A549 (cell line): ENCODE measurements at regions not wholly inside any gene's neighbourhood (a gene's known extent, or its start where the extent isn't known, plus 50 kb on each side); places are given as distances from the start of the nearest gene placed in this dataset.

Source experiments
- ATAC-seq, 2 experiments: fragments of 200-7000 bp in 1 of 2; fragments of >200 bp in 1 of 2; cut with Nextera tagmentation in 1 of 2; cut with Tn5 transposase in 1 of 2; 3 replicates each; pipeline versions ENCODE4 v1.8.0 to v1.9.1; 2018 to 2020; ENCODE audit warnings: mild to moderate bottlenecking in 1 of 2, moderate library complexity in 1 of 2
- CTCF ChIA-PET: fragments of 300-600 bp; sonication (Branson Sonifier 250); formaldehyde crosslinking; extraction: SDS; loops from one replicate; lab custom pipeline; 2021; ENCODE audit warnings: antibody characterized with exemption, inconsistent platforms; lab: Yijun Ruan, JAX
- POLR2A ChIA-PET: fragments of 350-600 bp; formaldehyde crosslinking; extraction: SDS; loops from one replicate; lab custom pipeline; 2021; ENCODE audit warnings: antibody characterized with exemption, inconsistent platforms; lab: Yijun Ruan, JAX
- DNase-seq, 2 experiments: peaks; one replicate each; pipeline versions ENCODE4 v3.0.0 to v3.0.0-alpha.2; 2011 to 2016; ENCODE audit warnings: low read depth in 1 of 2, low spot score in 1 of 2
- FAIRE-seq: peaks from 2 replicates; lab custom pipeline; 2011; peaks lifted over from hg19 to GRCh38; lab: Jason Lieb, UNC
- H3K27ac ChIP-seq, 2 experiments: fragments of >200 bp; sonication (Bioruptor Twin); formaldehyde crosslinking; 3 replicates each; pipeline ENCODE4 v1.5.1; 2016 to 2017
- H3K4me1 ChIP-seq: fragments of >200 bp; sonication (Bioruptor Twin); formaldehyde crosslinking; 3 replicates; pipeline ENCODE4 v1.6.1; 2016
- H3K4me2 ChIP-seq: fragments of >200 bp; sonication (Bioruptor Twin); formaldehyde crosslinking; 3 replicates; pipeline ENCODE4 v1.6.1; 2016
- H3K4me3 ChIP-seq: fragments of >200 bp; sonication (Bioruptor Twin); formaldehyde crosslinking; 3 replicates; pipeline ENCODE4 v1.5.1; 2016
- H3K9me3 ChIP-seq: fragments of >200 bp; sonication (Bioruptor Twin); formaldehyde crosslinking; 3 replicates; pipeline ENCODE4 v1.6.1; 2016
- CEBPB ChIP-seq, 2 experiments: fragments of >200 bp in 1 of 2; sonication (Bioruptor Twin) in 1 of 2; formaldehyde crosslinking in 1 of 2; IDR thresholded peaks; 2 replicates each; pipeline ENCODE4 v1.6.1; 2012 to 2016
- CHD2 ChIP-seq: fragments of 150-350 bp; IDR thresholded peaks from 2 replicates; pipeline ENCODE4 v1.6.1; 2014; ENCODE audit warnings: low read length; ENCODE audit not compliant: partially characterized antibody
- CHD4 ChIP-seq: fragments of 200-600 bp; sonication (generic); IDR thresholded peaks from 2 replicates; pipeline ENCODE4 v1.6.1; 2016; ENCODE audit warnings: antibody characterized with exemption, mild to moderate bottlenecking, borderline replicate concordance
- EHMT2 ChIP-seq: fragments of 200-600 bp; sonication (generic); IDR thresholded peaks from 2 replicates; pipeline ENCODE4 v1.6.1; 2016; ENCODE audit warnings: antibody characterized with exemption, low read depth, mild to moderate bottlenecking, moderate library complexity
- ELK1 ChIP-seq: fragments of 150-350 bp; IDR thresholded peaks from 2 replicates; pipeline ENCODE4 v1.6.1; 2014; ENCODE audit warnings: low read depth, mild to moderate bottlenecking, low read length
- FOSB ChIP-seq: fragments of 250-450 bp; sonication (Bioruptor Pico); IDR thresholded peaks from 2 replicates; pipeline ENCODE4 v1.5.0; 2020; ENCODE audit warnings: mild to moderate bottlenecking, moderate library complexity
- FOSL2 ChIP-seq, 2 experiments: fragments of 450-650 bp in 1 of 2; fragments of >200 bp in 1 of 2; sonication (Bioruptor Twin) in 1 of 2; formaldehyde crosslinking; IDR thresholded peaks; 2 replicates each; pipeline versions ENCODE4 v1.5.0 to v1.6.1; 2016 to 2020; ENCODE audit warnings: mild to moderate bottlenecking in 1 of 2, moderate library complexity in 1 of 2
- FOXS1 ChIP-seq: fragments of 250-450 bp; sonication (Bioruptor Pico); IDR thresholded peaks from 2 replicates; pipeline ENCODE4 v1.5.0; 2020; ENCODE audit warnings: mild to moderate bottlenecking, moderate library complexity
- HDAC2 ChIP-seq: fragments of 200-600 bp; sonication (generic); IDR thresholded peaks from 2 replicates; pipeline ENCODE4 v1.6.1; 2016
- HOXB13 ChIP-seq: fragments of 250-450 bp; sonication (Bioruptor Pico); IDR thresholded peaks from 2 replicates; pipeline ENCODE4 v1.5.0; 2020; ENCODE audit warnings: low read depth, mild to moderate bottlenecking, moderate library complexity
- JUN ChIP-seq, 2 experiments: fragments of >200 bp; sonication (Bioruptor Twin); formaldehyde crosslinking; IDR thresholded peaks; 2 replicates in 1 of 2; 3 replicates in 1 of 2; pipeline ENCODE4 v1.6.1; 2016 to 2017
- KDM1A ChIP-seq: fragments of 200-600 bp; sonication (generic); IDR thresholded peaks from 2 replicates; pipeline ENCODE4 v1.6.1; 2016; ENCODE audit warnings: low read depth, mild to moderate bottlenecking
- KDM5A ChIP-seq: fragments of 200-600 bp; sonication (generic); IDR thresholded peaks from 2 replicates; pipeline ENCODE4 v1.6.1; 2016; ENCODE audit warnings: antibody characterized with exemption, mild to moderate bottlenecking
- MAFK ChIP-seq: fragments of 450-650 bp; IDR thresholded peaks from 2 replicates; pipeline ENCODE4 v1.6.1; 2014; ENCODE audit not compliant: partially characterized antibody
- MYC ChIP-seq: IDR thresholded peaks from 2 replicates; pipeline ENCODE4 v1.6.1; 2012; ENCODE audit warnings: mild to moderate bottlenecking, inconsistent platforms, low read length, improper control_type of control experiment, borderline replicate concordance
- NPAS2 ChIP-seq: fragments of 250-450 bp; sonication (Bioruptor Pico); IDR thresholded peaks from 2 replicates; pipeline ENCODE4 v1.8.0; 2022; ENCODE audit warnings: mild to moderate bottlenecking, moderate library complexity, borderline replicate concordance
- NR3C1 ChIP-seq: fragments of >200 bp; sonication (Bioruptor Twin); formaldehyde crosslinking; IDR thresholded peaks from 3 replicates; pipeline ENCODE4 v1.6.1; 2017
- PBX3 ChIP-seq: IDR thresholded peaks from 2 replicates; pipeline ENCODE4 v1.6.1; 2012
- PHF8 ChIP-seq: fragments of 200-600 bp; sonication (generic); IDR thresholded peaks from 2 replicates; pipeline ENCODE4 v1.6.1; 2016; ENCODE audit warnings: low read depth, mild to moderate bottlenecking, antibody characterized with exemption, moderate library complexity, borderline replicate concordance
- RNF2 ChIP-seq: fragments of 200-600 bp; sonication (generic); IDR thresholded peaks from 2 replicates; pipeline ENCODE4 v1.6.1; 2016; ENCODE audit warnings: low read depth, mild to moderate bottlenecking, antibody characterized with exemption, moderate library complexity, borderline replicate concordance
- WGBS: methylation state at CpG from one replicate; pipeline ENCODE4 v1.1.6; 2017; ENCODE audit errors: missing lambda C conversion rate; 5-methylcytosine and 5-hydroxymethylcytosine counted together
- TF ChIP-seq, protein P1 (sequence below): fragments of >200 bp; sonication (Bioruptor Twin); formaldehyde crosslinking; IDR thresholded peaks from 3 replicates; pipeline ENCODE4 v1.6.1; 2016

DNA sequence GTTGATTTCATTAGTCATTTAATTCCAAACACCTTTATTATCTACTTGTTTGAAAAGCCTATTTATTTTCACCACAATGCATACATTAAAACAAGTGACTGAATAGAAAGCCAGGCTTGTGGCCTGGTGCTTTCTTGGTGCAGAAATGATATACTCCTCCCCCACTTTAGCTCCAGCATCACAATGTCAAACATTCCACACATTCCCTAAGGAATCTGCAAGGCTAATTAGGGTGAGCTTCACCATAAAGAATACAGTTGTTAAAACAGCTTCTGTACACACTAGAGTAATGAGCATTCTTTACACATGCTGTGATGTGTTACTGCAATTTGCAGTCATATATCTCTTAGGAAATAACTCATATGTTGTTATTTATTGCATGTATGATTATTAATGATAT, 705.7 kb downstream of the CETN3 start (continued):
- TF ChIP-seq, protein P1, sequence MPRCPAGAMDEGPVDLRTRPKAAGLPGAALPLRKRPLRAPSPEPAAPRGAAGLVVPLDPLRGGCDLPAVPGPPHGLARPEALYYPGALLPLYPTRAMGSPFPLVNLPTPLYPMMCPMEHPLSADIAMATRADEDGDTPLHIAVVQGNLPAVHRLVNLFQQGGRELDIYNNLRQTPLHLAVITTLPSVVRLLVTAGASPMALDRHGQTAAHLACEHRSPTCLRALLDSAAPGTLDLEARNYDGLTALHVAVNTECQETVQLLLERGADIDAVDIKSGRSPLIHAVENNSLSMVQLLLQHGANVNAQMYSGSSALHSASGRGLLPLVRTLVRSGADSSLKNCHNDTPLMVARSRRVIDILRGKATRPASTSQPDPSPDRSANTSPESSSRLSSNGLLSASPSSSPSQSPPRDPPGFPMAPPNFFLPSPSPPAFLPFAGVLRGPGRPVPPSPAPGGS, result no peak
- TF ChIP-seq JUN (IDR thresholded peaks at IDR 0.05) (no peak), FOSL2 (IDR thresholded peaks at IDR 0.05) (no peak), FOSL2 (CRISPR knock-in tag; IDR thresholded peaks at IDR 0.05) (no peak), EHMT2 (no peak), RNF2 (no peak), CHD4 (no peak), ELK1 (no peak), HDAC2 (no peak)

GRCh38 chr5:89698028-89698427, 711.5 kb downstream of the CETN3 start:
- Histone ChIP-seq H3K4me2 (no peak overlapping the region), H3K4me3 (no peak overlapping the region), H3K9me3 (no peaks in the 10 kb centered on the region), H3K4me1 (no peaks in the 10 kb centered on the region), H3K27ac (no peak overlapping the region)
- DNase-seq, result no peak
- CTCF ChIA-PET, result no interaction called here
- no peak for TF ChIP-seq NR3C1
- no peak for TF ChIP-seq CHD2
- no peak for TF ChIP-seq MAFK
- no peak for TF ChIP-seq FOXS1 (CRISPR knock-in tag)
- no peak for TF ChIP-seq PBX3
- FAIRE-seq, result no peak
- no peak for ATAC-seq
- WGBS, result 1% methylated on average over 2 of the region's 2 CpGs
- POLR2A ChIA-PET, result no interaction called here

DNA sequence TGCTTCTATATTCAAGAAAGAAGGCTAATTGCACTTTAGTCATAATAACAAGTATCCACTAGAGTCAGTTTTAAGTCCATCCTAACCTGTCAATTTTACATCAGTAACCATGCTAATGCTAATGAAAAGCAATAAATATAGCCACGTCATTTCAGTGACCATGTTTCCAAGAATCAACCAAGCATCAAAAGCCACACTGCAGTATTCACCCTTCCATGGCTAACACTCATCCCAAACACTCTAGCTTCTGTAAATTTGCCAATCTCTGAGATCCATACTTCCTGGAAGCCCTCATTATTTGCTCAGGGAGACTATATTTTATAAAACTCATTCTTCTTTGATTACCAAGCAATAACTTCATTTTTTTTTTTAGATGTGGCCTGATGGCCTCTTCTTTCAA, 712.0 kb downstream of the CETN3 start:
- TF ChIP-seq KDM5A, result no peak
- no peak for TF ChIP-seq NPAS2
- no peak for TF ChIP-seq HOXB13 (CRISPR knock-in tag)
- ATAC-seq, result no peak
- Histone ChIP-seq H3K4me3 (no peak overlapping the region), H3K27ac (no peak overlapping the region), H3K4me2 (no peak overlapping the region), H3K4me1 (no peaks in the 10 kb centered on the region), H3K9me3 (no peaks in the 10 kb centered on the region)
- FAIRE-seq, result no peak
- ChIA-PET CTCF (no interaction called here), POLR2A (no interaction called here)
- 0% methylated on average over 1 of the region's 1 CpG for WGBS
- DNase-seq, result no peak

DNA sequence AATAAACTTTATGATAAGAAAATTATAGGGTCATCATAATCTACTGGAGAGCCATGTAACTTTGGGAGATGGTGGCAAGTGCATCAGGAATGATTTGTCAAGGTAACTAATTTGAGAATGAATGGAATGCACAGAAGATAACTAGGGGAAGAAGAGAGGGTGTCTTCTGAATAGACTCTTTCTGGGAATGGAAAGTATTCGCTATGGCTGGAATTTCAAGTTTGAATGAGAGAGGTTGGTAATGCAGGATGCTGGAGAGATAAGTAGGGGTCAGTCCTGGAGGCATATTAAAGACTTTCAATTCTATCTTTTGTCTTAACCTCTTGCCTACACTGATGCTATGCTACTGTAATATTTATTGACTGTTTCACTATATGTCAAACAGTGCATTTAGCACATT, 714.2 kb downstream of the CETN3 start:
- no peak for DNase-seq
- no peak overlapping the region for H3K4me3 ChIP-seq
- TF ChIP-seq CEBPB (IDR thresholded peaks at IDR 0.05) (no peak), PHF8 (no peak), FOSB (CRISPR knock-in tag) (no peak), KDM1A (no peak), KDM5A (no peak), EHMT2 (no peak), MYC (no peak)
- no peaks in the 10 kb centered on the region for H3K9me3 ChIP-seq
- no peaks in the 10 kb centered on the region for H3K4me1 ChIP-seq
- H3K27ac ChIP-seq, result no peak overlapping the region
- no peak for ATAC-seq
- CTCF ChIA-PET, result no interaction called here
- no peak overlapping the region for H3K4me2 ChIP-seq
- WGBS, result 0% methylated on average over 1 of the region's 1 CpG
- POLR2A ChIA-PET, result no interaction called here
- FAIRE-seq, result no peak
